ENCODE measurements at regions not wholly inside any gene's neighbourhood (a gene's known extent, or its start where the extent isn't known, plus 50 kb on each side); places are given as distances from the start of the nearest gene placed in this dataset.

- intact Hi-C loops (cut with micrococcal nuclease), result no loop called here
These were observed 345.2 kb downstream of the ZNF536 start for GRCh38 chr19:30717381-30717780.

GRCh38 chr19:30712431-30713337, 340.5 kb downstream of the ZNF536 start:
- intact Hi-C loops (cut with micrococcal nuclease), result no loop called here

- intact Hi-C loops (cut with micrococcal nuclease), result no loop called here
These were observed 339.6 kb downstream of the ZNF536 start for GRCh38 chr19:30711826-30712225.

- intact Hi-C loops (cut with micrococcal nuclease), result no loop called here
These were observed 339.1 kb downstream of the ZNF536 start for GRCh38 chr19:30711296-30711695.

- intact Hi-C loops (cut with micrococcal nuclease), result no loop called here
These were observed 338.5 kb downstream of the ZNF536 start for GRCh38 chr19:30710721-30711120.

GRCh38 chr19:30708416-30709178, 336.4 kb downstream of the ZNF536 start:
- intact Hi-C loops (cut with micrococcal nuclease), result no loop called here

GRCh38 chr19:30704771-30705330, 332.7 kb downstream of the ZNF536 start:
- intact Hi-C loops (cut with micrococcal nuclease), result no loop called here

- intact Hi-C loops (cut with micrococcal nuclease), result no loop called here
These were observed 331.5 kb downstream of the ZNF536 start for GRCh38 chr19:30703645-30704044.

GRCh38 chr19:30701178-30701577, 329.0 kb downstream of the ZNF536 start:
- intact Hi-C loops (cut with micrococcal nuclease), result no loop called here

- intact Hi-C loops (cut with micrococcal nuclease), result no loop called here
These were observed 327.7 kb downstream of the ZNF536 start for GRCh38 chr19:30699871-30700280.

GRCh38 chr19:30696514-30696913, 324.3 kb downstream of the ZNF536 start:
- intact Hi-C loops (cut with micrococcal nuclease), result no loop called here

- intact Hi-C loops (cut with micrococcal nuclease), result no loop called here
These were observed 323.1 kb downstream of the ZNF536 start for GRCh38 chr19:30695171-30695875.

- intact Hi-C loops (cut with micrococcal nuclease), result no loop called here
These were observed 322.1 kb downstream of the ZNF536 start for GRCh38 chr19:30694156-30694755.

GRCh38 chr19:30692879-30693503, 320.8 kb downstream of the ZNF536 start:
- intact Hi-C loops (cut with micrococcal nuclease), result no loop called here

GRCh38 chr19:30692181-30692811, 320.1 kb downstream of the ZNF536 start:
- intact Hi-C loops (cut with micrococcal nuclease), result no loop called here

GRCh38 chr19:30691819-30692166, 319.6 kb downstream of the ZNF536 start:
- intact Hi-C loops (cut with micrococcal nuclease), result no loop called here

- intact Hi-C loops (cut with micrococcal nuclease), result no loop called here
These were observed 319.0 kb downstream of the ZNF536 start for GRCh38 chr19:30690935-30691818.

GRCh38 chr19:30690525-30690924, 318.3 kb downstream of the ZNF536 start:
- intact Hi-C loops (cut with micrococcal nuclease), result no loop called here

- intact Hi-C loops (cut with micrococcal nuclease), result no loop called here
These were observed 317.3 kb downstream of the ZNF536 start for GRCh38 chr19:30689474-30689873.

All from T-helper 1 cell treated with Interleukin-12 subunit alpha and Interleukin-12 subunit beta and Interleukin-4 antibody, amounts not matched to agents 30 ng/mL and 1 ng/mL, for 36 hours (primary cell).